Naive thymus-derived CD4-positive, alpha-beta T cell (primary cell): ENCODE measurements at regions not wholly inside any gene's neighbourhood (a gene's known extent, or its start where the extent isn't known, plus 50 kb on each side); places are given as distances from the start of the nearest gene placed in this dataset.

Experiments
- ATAC-seq: fragments of 150-1000 bp; cut with Tn5 transposase; 2 replicates; pipeline ENCODE4 v1.10.0; 2021; ENCODE audit warnings: mild to moderate bottlenecking, moderate library complexity
- CTCF ChIA-PET: fragments of 350-600 bp; sonication (Branson Sonifier 250); formaldehyde crosslinking; loops from one replicate; lab custom pipeline; 2021; ENCODE audit warnings: antibody characterized with exemption; lab: Charles Lee
- POLR2A ChIA-PET: fragments of 350-600 bp; sonication (Branson Sonifier 250); formaldehyde crosslinking; loops from one replicate; lab custom pipeline; 2021; ENCODE audit warnings: antibody characterized with exemption, inconsistent platforms; lab: Charles Lee
- DNase-seq, 9 donors: peaks; one replicate each; pipeline versions ENCODE4 v3.0.0 to v3.0.0-alpha.2; 2020 to 2022; ENCODE audit warnings: mixed read lengths in 1 of 9
- H3K27ac ChIP-seq: one replicate; pipeline ENCODE4 v1.7.0; 2013; ENCODE audit warnings: mild to moderate bottlenecking, low read depth, low read length, moderate library complexity
- H3K27me3 ChIP-seq, 2 donors: one replicate each; pipeline ENCODE4 v1.7.0; 2013; ENCODE audit warnings: low read length in 2 of 2, mild to moderate bottlenecking in 2 of 2, moderate library complexity in 2 of 2; ENCODE audit not compliant: control insufficient read depth in 2 of 2, insufficient read depth in 2 of 2
- H3K36me3 ChIP-seq, 3 experiments: 1 replicate in 2 of 3; 2 replicates in 1 of 3; pipeline ENCODE4 v1.7.0; 2013; ENCODE audit warnings: low read length in 3 of 3, mild to moderate bottlenecking in 3 of 3, moderate library complexity in 1 of 3; ENCODE audit not compliant: insufficient read depth in 3 of 3, control insufficient read depth in 2 of 3
- H3K4me1 ChIP-seq, 2 donors: one replicate each; pipeline ENCODE4 v1.7.0; 2013; ENCODE audit warnings: low read length in 2 of 2, mild to moderate bottlenecking in 2 of 2, moderate library complexity in 1 of 2; ENCODE audit not compliant: control insufficient read depth in 2 of 2, insufficient read depth in 2 of 2
- H3K4me3 ChIP-seq: 2 replicates; pipeline ENCODE4 v1.7.0; 2013; ENCODE audit warnings: mild to moderate bottlenecking, low read length
- H3K9me3 ChIP-seq, 3 experiments: 1 replicate in 2 of 3; 2 replicates in 1 of 3; pipeline ENCODE4 v1.7.0; 2013; ENCODE audit warnings: low read length in 3 of 3; ENCODE audit not compliant: control insufficient read depth in 2 of 3
- H3K27ac Mint-ChIP-seq, 9 donors: one replicate each; pipeline ENCODE4 v1.8.0; 2020 to 2022; ENCODE audit warnings: mixed read lengths in 9 of 9, mild to moderate bottlenecking in 8 of 9, moderate library complexity in 5 of 9, inconsistent platforms in 2 of 9
- H3K27me3 Mint-ChIP-seq, 5 donors: one replicate each; pipeline ENCODE4 v1.8.0; 2021 to 2022; ENCODE audit warnings: mixed read lengths in 5 of 5, mild to moderate bottlenecking in 1 of 5
- H3K36me3 Mint-ChIP-seq, 5 donors: one replicate each; pipeline ENCODE4 v1.8.0; 2020 to 2022; ENCODE audit warnings: mixed read lengths in 5 of 5, mild to moderate bottlenecking in 3 of 5, inconsistent platforms in 1 of 5
- H3K4me1 Mint-ChIP-seq, 7 donors: one replicate each; pipeline ENCODE4 v1.8.0; 2020 to 2022; ENCODE audit warnings: mixed read lengths in 7 of 7, mild to moderate bottlenecking in 3 of 7, inconsistent platforms in 1 of 7
- H3K4me3 Mint-ChIP-seq, 10 donors: one replicate each; pipeline ENCODE4 v1.8.0; 2020 to 2022; ENCODE audit warnings: mild to moderate bottlenecking in 10 of 10, mixed read lengths in 10 of 10, moderate library complexity in 6 of 10, inconsistent platforms in 2 of 10
- H3K9me3 Mint-ChIP-seq, 11 donors: one replicate each; pipeline ENCODE4 v1.8.0; 2020 to 2022; ENCODE audit warnings: mixed read lengths in 11 of 11, mild to moderate bottlenecking in 4 of 11, inconsistent platforms in 1 of 11, moderate library complexity in 1 of 11
- intact Hi-C, 2 donors: fragments of 100-400 bp; cut with micrococcal nuclease; formaldehyde crosslinking; loops; one replicate each; pipeline ENCODE4 v1.15.1; 2023

GRCh38 chr18:75538727-75539126 is 111.2 kb upstream of the SMIM21 start:
- CTCF ChIA-PET, result no interaction called here
- H3K9me3 Mint-ChIP-seq, result no peaks in the 10 kb centered on the region
- H3K27me3 ChIP-seq, result no peaks in the 10 kb centered on the region
- intact Hi-C loops, result no loop called here
- peaks cover 12 to 25% (median 19%) of the 10 kb centered on the region in 5 donors for H3K27me3 Mint-ChIP-seq
- no peak overlapping the region for H3K4me3 ChIP-seq
- H3K4me1 ChIP-seq, result no peaks in the 10 kb centered on the region
- no peaks in the 10 kb centered on the region for H3K36me3 Mint-ChIP-seq
- no peak for DNase-seq
- H3K27ac ChIP-seq, result no peak overlapping the region
- no peaks in the 10 kb centered on the region for H3K36me3 ChIP-seq
- no peaks in the 10 kb centered on the region for H3K9me3 ChIP-seq
- no peak overlapping the region for H3K4me3 Mint-ChIP-seq
- no peak overlapping the region for H3K27ac Mint-ChIP-seq
- no peaks in the 10 kb centered on the region for H3K4me1 Mint-ChIP-seq
- no peak for ATAC-seq
- POLR2A ChIA-PET, result no interaction called here

GRCh38 chr18:75533950-75534349 is 106.4 kb upstream of the SMIM21 start:
- ChIA-PET POLR2A (no interaction called here), CTCF (no interaction called here)
- H3K36me3 ChIP-seq, result no peaks in the 10 kb centered on the region
- no peaks in the 10 kb centered on the region for H3K27me3 ChIP-seq
- H3K4me1 Mint-ChIP-seq, result no peaks in the 10 kb centered on the region
- H3K9me3 ChIP-seq, result no peaks in the 10 kb centered on the region
- intact Hi-C loops, result no loop called here
- H3K27ac ChIP-seq, result no peak overlapping the region
- H3K4me3 Mint-ChIP-seq, result no peak overlapping the region
- H3K9me3 Mint-ChIP-seq, result no peaks in the 10 kb centered on the region
- H3K4me3 ChIP-seq, result no peak overlapping the region
- no peak overlapping the region for H3K27ac Mint-ChIP-seq
- H3K27me3 Mint-ChIP-seq, result peaks cover 3 to 8% (median 4%) of the 10 kb centered on the region in 5 donors
- no peaks in the 10 kb centered on the region for H3K4me1 ChIP-seq
- DNase-seq (no peak), ATAC-seq (no peak)
- no peaks in the 10 kb centered on the region for H3K36me3 Mint-ChIP-seq

- Mint-ChIP-seq H3K4me1 (no peaks in the 10 kb centered on the region), H3K4me3 (no peak overlapping the region), H3K27ac (no peak overlapping the region), H3K27me3 (peaks cover 0 to 12% (median 4%) of the 10 kb centered on the region in 5 donors), H3K36me3 (no peaks in the 10 kb centered on the region), H3K9me3 (no peaks in the 10 kb centered on the region)
- Histone ChIP-seq H3K4me1 (no peaks in the 10 kb centered on the region), H3K27me3 (no peaks in the 10 kb centered on the region), H3K9me3 (no peaks in the 10 kb centered on the region), H3K36me3 (no peaks in the 10 kb centered on the region), H3K4me3 (no peak overlapping the region), H3K27ac (no peak overlapping the region)
- DNase-seq, result no peak
- intact Hi-C loops, result no loop called here
- ChIA-PET POLR2A (no interaction called here), CTCF (no interaction called here)
- ATAC-seq, result no peak
These were observed 105.7 kb upstream of the SMIM21 start for GRCh38 chr18:75533209-75533608.

GRCh38 chr18:75531851-75532459 is 104.5 kb upstream of the SMIM21 start:
- no peak overlapping the region for H3K4me3 ChIP-seq
- H3K9me3 ChIP-seq, result no peaks in the 10 kb centered on the region
- no peak overlapping the region for H3K27ac ChIP-seq
- Mint-ChIP-seq H3K36me3 (no peaks in the 10 kb centered on the region), H3K9me3 (no peaks in the 10 kb centered on the region), H3K27ac (no peak overlapping the region), H3K27me3 (peaks cover 0 to 12% (median 6%) of the 10 kb centered on the region in 5 donors), H3K4me3 (no peak overlapping the region), H3K4me1 (no peaks in the 10 kb centered on the region)
- no peak for DNase-seq
- CTCF ChIA-PET, result no interaction called here
- no peak for ATAC-seq
- POLR2A ChIA-PET, result no interaction called here
- H3K4me1 ChIP-seq, result no peaks in the 10 kb centered on the region
- H3K36me3 ChIP-seq, result no peaks in the 10 kb centered on the region
- H3K27me3 ChIP-seq, result no peaks in the 10 kb centered on the region
- intact Hi-C loops, result no loop called here

- Histone ChIP-seq H3K36me3 (no peaks in the 10 kb centered on the region), H3K4me3 (no peak overlapping the region), H3K27ac (no peak overlapping the region), H3K9me3 (no peaks in the 10 kb centered on the region), H3K27me3 (no peaks in the 10 kb centered on the region), H3K4me1 (no peaks in the 10 kb centered on the region)
- Mint-ChIP-seq H3K27me3 (peaks cover 0 to 11% (median 7%) of the 10 kb centered on the region in 5 donors), H3K9me3 (no peaks in the 10 kb centered on the region), H3K36me3 (no peaks in the 10 kb centered on the region), H3K4me3 (no peak overlapping the region), H3K27ac (no peak overlapping the region), H3K4me1 (no peaks in the 10 kb centered on the region)
- ChIA-PET CTCF (no interaction called here), POLR2A (no interaction called here)
- ATAC-seq, result no peak
- DNase-seq, result no peak
- intact Hi-C loops, result no loop called here
These were observed 103.8 kb upstream of the SMIM21 start for GRCh38 chr18:75531212-75531850.

- H3K9me3 Mint-ChIP-seq, result no peaks in the 10 kb centered on the region
- no peaks in the 10 kb centered on the region for H3K36me3 Mint-ChIP-seq
- Histone ChIP-seq H3K36me3 (no peaks in the 10 kb centered on the region), H3K27me3 (no peaks in the 10 kb centered on the region), H3K27ac (no peak overlapping the region), H3K9me3 (no peaks in the 10 kb centered on the region), H3K4me3 (no peak overlapping the region), H3K4me1 (no peaks in the 10 kb centered on the region)
- H3K27ac Mint-ChIP-seq, result no peak overlapping the region
- CTCF ChIA-PET, result no interaction called here
- POLR2A ChIA-PET, result no interaction called here
- ATAC-seq, result no peak
- no peak for DNase-seq
- no peak overlapping the region for H3K4me3 Mint-ChIP-seq
- no peaks in the 10 kb centered on the region for H3K4me1 Mint-ChIP-seq
- intact Hi-C loops, result no loop called here
- H3K27me3 Mint-ChIP-seq, result peaks cover 0 to 14% (median 7%) of the 10 kb centered on the region in 5 donors
These were observed 103.2 kb upstream of the SMIM21 start for GRCh38 chr18:75530566-75531211.

- Mint-ChIP-seq H3K27ac (no peak overlapping the region), H3K27me3 (peaks cover 0 to 14% (median 7%) of the 10 kb centered on the region in 5 donors), H3K36me3 (no peaks in the 10 kb centered on the region), H3K9me3 (no peaks in the 10 kb centered on the region), H3K4me1 (no peaks in the 10 kb centered on the region), H3K4me3 (no peak overlapping the region)
- intact Hi-C loops, result no loop called here
- Histone ChIP-seq H3K4me1 (no peaks in the 10 kb centered on the region), H3K9me3 (no peaks in the 10 kb centered on the region), H3K4me3 (no peak overlapping the region), H3K36me3 (no peaks in the 10 kb centered on the region), H3K27me3 (no peaks in the 10 kb centered on the region), H3K27ac (no peak overlapping the region)
- no peak for DNase-seq
- ChIA-PET POLR2A (no interaction called here), CTCF (no interaction called here)
- no peak for ATAC-seq
These were observed 102.6 kb upstream of the SMIM21 start for GRCh38 chr18:75530118-75530517.
